ENCODE measurements at regions not wholly inside any gene's neighbourhood (a gene's known extent, or its start where the extent isn't known, plus 50 kb on each side); places are given as distances from the start of the nearest gene placed in this dataset.
"Not testable (repeated sequence)": the region's sequence is repeated elsewhere in the genome, so short reads cannot be mapped to it uniquely, and the experiment has no call there.

DNA sequence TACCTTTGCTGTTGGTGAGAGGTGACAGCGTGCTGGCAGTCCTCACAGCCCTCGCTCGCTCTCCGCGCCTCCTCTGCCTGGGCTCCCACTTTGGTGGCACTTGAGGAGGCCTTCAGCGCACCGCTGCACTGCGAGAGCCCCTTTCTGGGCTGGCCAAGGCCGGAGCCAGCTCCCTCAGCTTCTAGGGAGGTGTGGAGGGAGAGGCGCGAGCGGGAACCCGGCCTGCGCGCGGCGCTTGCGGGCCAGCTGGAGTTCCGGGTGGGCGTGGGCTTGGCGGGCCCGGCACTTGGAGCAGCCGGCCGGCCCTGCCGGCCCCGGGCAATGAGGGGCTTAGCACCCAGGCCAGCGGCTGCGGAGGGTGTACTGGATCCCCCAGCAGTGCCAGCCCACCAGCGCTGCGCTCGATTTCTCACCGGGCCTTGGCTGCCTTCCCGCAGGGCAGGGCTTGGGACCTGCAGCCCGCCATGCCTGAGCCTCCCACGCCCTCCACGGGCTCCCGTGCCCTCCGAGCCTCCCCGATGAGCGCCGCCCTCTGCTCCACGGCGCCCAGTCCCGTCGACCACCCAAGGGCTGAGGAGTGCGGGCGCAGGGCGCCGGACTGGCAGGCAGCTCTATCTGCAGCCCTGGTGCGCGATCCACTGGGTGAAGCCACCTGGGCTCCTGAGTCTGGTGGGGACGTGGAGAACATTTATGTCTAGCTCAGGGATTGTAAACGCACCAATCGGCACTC lies 700.3 kb downstream of the CDH18 start:
- TF ChIP-seq, protein P1, sequence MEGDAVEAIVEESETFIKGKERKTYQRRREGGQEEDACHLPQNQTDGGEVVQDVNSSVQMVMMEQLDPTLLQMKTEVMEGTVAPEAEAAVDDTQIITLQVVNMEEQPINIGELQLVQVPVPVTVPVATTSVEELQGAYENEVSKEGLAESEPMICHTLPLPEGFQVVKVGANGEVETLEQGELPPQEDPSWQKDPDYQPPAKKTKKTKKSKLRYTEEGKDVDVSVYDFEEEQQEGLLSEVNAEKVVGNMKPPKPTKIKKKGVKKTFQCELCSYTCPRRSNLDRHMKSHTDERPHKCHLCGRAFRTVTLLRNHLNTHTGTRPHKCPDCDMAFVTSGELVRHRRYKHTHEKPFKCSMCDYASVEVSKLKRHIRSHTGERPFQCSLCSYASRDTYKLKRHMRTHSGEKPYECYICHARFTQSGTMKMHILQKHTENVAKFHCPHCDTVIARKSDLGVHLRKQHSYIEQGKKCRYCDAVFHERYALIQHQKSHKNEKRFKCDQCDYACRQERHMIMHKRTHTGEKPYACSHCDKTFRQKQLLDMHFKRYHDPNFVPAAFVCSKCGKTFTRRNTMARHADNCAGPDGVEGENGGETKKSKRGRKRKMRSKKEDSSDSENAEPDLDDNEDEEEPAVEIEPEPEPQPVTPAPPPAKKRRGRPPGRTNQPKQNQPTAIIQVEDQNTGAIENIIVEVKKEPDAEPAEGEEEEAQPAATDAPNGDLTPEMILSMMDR (IDR thresholded peaks at IDR 0.05; ENCODE audit: insufficient read depth, low read length): not testable (repeated sequence)
- not testable (repeated sequence) for TF ChIP-seq SPI1 (IDR thresholded peaks at IDR 0.05; ENCODE audit: borderline replicate concordance, low read depth)

Data from HL-60 (cell line).